HG03175 (cell line): ENCODE measurements at regions not wholly inside any gene's neighbourhood (a gene's known extent, or its start where the extent isn't known, plus 50 kb on each side); places are given as distances from the start of the nearest gene placed in this dataset.
"Not testable (repeated sequence)": the region's sequence is repeated elsewhere in the genome, so short reads cannot be mapped to it uniquely, and the experiment has no call there.

Experiments
- ATAC-seq: cut with Tn5 transposase; IDR thresholded peaks from one replicate; pipeline ENCODE4 v1.9.1; 2021; ENCODE audit warnings: mild to moderate bottlenecking, moderate library complexity; ENCODE audit not compliant: unreplicated experiment

DNA sequence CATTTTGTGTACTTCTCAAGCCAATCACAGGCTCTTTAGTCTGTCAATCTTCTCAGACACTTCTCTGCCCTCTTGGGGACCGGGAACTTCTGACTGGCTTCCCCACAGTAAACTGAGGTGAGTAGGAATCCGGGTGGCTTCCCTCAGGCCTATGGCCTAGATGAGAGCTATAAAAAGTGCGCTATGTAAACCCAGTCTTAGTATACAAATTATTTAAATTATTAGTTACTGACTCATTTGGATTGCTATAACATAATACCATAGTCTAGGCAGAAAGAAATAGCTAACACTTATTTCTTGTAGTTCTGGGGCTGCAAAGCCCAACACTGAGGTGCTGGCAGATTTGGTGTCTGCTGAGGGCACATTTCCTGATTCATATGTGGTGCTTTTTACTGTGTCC lies 109.2 kb upstream of the MCHR2 start:
- no peak for ATAC-seq

DNA sequence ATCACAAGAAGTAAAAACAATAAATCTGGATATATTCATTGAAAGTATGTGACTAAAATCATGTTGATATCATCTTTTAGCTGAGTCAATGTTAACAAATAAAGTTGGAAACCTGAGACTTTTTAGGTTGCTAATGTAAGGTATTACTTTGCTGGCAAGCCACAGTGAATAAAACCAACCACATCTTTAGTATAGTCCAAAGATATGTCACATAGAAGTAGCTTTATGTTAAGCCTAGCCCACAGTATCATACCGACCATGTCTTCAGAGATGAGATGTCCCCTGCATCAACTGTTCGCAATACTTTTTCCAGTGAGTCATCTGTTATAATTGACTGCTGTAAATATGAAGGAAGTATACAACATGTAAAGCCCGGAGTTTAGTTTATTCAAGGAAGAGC lies 107.6 kb upstream of the MCHR2 start:
- ATAC-seq = no peak

DNA sequence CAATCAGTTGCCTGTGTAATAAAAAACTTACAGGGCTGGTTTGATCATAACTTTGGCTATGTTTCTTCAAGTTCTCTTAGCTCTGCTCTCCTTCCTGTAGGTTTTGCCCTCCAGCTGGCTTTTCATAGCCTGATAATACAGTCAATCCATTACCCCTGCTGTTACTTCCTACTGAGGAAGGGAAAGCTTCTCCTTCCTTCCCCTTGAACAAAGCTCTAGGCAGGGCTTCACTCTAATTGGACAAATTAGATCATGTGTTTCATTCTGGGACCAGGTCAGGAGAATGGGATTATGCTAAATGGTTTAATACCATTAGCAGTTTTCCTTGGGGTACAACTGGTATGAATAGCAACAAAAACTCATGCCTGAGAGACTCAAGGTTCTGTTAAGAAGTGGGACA lies 106.8 kb upstream of the MCHR2 start:
- ATAC-seq = no peak

DNA sequence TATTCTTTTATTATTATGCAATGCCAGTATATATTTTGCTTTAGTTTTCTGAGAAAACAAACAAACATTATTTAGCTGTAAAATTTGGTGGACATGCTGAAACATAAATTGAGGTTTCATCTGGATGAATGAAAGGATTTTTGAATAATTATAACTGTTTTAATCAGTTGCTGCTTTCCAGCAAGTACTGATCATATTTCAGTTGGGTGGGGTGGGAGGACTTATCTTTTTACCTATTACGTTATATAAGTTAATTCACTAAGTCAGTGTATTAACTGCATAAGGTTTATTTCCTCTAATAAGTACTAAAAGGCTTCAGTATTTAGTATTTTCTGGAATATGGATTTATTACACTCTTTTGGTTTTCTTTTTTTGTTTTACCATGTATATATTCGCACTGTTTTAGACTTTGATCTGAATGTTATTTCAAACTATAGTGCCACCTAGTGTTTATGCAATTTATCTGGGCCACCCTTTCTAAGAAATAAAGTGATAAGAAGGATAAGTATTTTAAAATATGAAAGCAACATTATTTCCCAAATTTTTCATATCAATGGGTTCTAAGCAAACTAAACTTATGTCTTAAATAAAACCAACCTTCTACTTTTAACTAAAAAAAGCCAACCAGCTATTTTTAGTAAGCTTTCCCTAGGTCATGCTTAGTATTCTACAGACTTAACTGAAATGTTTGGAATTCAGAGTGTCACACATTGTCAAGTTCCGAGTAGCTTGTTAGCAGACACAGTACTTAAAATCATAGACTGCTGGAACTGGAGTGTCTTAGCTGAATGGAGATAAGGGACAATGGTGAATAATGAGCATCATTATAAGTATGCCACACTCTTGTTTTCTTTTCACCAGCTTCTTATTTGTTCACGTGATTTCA lies 105.4 kb upstream of the MCHR2 start:
- ATAC-seq = peak; percentile 48

DNA sequence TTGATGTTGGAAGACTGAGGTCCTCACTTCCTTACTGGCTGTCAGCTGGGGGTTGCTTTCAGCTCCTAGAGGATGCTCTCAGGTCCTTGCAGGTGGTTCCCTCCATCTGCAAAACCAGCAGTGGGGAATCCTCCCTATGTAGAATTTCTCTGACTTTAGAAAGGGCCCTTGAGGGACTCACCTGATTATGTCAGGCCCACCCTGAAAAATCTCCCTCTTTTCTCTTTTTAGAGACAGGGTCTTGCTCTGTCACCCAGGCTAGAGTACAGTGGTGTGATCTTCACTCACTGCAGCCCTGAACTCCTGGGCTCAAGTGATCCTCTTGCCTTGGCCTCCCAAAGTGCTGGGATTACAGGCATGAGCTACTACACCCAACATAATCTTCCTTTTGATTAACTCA lies 102.9 kb upstream of the MCHR2 start:
- ATAC-seq = no peak

DNA sequence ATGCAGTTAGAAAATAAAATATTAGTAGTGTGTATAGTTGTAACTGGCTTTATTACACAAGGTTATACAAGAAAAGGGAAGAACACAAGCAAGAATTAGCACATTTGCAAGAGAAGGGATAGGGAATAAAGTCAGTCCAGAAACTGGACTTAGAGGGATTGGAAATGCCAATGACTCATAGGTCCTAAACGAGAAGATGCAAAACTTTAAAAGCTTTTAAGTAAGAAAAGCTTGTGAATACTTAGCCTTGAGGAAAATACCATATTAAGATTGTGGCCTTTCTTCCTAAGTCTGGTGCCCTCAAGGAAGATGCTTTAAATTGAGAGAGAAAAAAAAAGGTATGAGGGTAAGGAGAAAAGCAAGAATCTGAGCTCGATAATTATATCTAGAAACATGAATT lies 102.3 kb upstream of the MCHR2 start:
- no peak for ATAC-seq

DNA sequence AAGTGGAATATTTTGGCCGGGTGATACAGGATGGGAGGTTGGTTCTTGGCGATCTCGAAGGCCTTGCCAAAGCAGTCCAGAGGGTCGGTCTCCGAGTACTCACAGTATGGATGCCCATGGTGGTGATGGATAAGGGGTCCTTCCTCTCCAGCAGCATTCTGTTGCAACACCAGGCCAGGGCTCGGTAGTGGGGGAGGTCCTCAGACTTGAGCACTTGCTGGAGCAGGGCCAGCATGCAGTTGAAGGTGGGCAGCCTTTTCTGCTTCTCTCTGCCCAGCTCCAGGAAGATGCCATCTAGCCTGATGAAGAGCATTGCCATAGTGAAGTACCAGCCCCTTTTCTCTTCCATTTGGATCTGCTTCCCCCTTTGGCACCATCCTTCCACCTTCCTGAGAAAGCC lies 99.4 kb upstream of the MCHR2 start:
- no peak for ATAC-seq

DNA sequence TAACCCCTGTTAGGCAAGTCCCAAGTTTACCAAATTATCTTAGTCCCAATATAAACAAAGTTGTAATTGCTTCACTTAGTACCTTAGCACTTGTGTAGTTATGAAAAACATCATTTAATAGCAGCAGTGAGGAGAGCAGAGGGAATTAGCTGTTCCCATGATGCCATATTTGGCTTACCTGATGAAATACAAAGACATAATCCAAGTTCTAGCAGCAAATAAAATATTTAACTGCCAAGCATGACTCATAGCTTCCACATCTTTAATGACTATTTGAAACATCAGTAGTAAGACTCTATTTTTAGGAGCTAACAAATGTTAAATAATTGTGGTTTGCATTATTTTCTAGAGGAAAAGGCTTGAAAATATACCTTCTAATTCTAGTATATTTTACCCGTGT lies 94.0 kb upstream of the MCHR2 start:
- ATAC-seq = no peak

DNA sequence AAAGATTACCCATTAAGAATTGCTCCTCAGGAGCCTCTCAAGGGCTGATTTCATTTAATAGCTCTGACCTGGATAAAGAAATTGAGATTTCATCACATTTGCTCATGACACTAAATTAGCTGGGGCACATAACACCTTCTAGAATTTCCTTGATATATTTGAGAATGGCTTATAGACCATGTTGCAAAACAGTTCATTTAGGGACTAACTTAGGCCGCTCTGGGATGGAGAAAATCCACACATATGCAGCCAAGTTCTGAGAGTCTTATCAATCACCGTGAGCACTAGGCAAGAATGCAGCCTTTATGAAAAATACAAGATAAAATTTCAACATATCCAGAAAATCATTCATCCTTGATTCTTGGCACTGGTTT lies 91.0 kb upstream of the MCHR2 start:
- ATAC-seq = no peak

DNA sequence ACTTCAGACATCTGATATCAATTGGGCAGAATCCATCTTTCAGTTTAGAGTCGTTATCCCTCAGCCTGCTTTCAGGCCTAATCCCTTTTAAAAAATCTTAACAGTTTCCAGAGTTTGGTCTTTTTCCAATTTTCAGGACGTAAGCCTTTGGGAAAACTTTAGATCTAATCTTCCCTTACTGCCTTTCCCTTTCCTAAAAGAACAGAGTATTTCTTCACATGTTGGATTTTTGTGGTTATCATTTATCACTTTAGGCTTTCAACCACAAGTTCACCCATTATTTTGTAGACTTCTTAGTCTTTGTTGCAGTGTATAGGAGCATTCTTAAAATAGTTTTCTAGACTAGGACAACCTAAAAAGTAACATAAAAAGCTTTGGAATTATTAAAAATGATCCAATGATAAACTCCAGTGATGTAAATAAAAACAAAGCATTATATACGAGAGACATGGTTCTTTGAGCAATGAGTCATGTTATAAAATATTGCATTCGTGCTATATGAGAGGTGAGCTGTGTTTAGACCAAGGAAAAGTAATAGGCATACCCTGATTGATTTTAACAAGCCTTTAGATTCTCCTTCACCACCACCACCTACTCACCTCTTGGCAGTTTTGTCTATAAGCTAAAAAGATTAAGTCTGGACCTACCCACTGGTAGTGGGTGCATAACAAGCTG lies 90.4 kb upstream of the MCHR2 start:
- ATAC-seq = no peak

DNA sequence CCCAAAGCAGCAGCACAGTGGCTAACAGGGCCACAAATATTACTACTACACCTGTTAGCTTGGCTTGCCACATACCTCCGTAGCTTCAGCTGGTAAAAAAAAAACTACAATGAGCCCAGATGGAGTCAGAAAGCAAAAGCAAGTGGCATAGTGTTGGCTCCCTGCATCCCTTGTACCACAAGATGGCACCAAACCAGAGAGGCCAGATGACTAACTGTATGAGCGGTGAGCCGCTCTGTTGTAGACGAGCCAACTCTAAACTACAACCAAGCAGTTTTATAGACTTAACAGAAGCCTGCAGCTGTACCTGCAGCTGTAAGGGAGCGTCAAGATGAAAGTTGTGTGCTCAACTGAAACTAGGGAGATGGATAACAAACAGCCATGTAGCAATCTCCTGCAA lies 84.5 kb upstream of the MCHR2 start:
- no peak for ATAC-seq

DNA sequence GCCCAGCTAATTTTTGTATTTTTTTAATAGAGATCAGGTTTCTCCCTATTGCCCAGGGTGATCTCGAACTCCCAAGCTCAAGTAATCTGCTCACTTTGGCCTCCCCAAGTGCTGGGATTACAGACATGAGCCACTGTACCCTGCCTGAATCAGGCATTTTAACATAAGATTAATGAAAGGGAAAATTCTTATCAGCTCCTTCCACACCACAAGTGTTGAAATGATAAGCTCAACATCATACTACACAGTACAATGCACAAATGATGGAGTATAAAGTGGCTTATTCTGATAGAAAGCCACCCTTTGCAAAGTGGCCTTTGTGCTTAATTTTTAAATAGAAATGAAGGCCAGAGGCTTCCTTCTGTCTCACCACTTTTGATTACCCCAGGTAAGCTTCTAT lies 71.3 kb upstream of the MCHR2 start:
- ATAC-seq = no peak

DNA sequence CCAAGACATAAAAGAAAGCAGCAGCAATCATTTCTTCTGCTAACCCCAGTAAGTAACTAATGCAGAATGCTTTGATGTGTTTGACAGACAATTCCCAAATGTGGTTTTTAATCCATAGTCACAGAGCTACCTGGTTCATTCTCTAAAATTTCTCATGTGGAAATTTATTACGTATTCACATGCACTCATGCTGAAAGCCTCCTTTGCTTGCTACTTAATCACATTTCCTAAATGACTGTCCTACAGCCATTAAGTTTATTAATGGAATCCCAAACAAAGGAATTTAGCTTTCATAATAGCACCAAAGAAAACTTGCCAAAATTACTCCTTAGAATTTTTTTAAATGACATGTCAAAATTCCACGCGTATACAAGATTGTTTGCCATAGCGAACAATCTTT lies 68.6 kb upstream of the MCHR2 start:
- ATAC-seq = no peak

DNA sequence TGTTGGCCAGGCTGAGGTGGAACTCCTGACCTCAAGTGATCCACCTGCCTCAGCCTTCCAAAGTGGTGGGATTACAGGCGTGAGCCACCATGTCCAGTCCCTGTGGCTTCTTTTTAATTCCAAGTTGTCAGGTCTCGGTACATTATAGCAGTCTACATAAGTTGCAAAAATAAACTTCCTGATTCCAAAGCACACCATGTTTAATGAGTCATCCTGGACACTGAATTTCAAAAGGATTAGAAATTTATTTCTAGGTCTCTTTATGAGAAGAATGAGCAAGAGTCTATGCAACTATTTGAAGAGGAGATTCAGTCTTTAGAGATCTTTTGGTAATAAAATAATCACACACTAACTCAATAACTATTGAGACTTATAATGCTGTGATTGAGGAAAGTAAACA lies 63.9 kb upstream of the MCHR2 start:
- no peak for ATAC-seq

DNA sequence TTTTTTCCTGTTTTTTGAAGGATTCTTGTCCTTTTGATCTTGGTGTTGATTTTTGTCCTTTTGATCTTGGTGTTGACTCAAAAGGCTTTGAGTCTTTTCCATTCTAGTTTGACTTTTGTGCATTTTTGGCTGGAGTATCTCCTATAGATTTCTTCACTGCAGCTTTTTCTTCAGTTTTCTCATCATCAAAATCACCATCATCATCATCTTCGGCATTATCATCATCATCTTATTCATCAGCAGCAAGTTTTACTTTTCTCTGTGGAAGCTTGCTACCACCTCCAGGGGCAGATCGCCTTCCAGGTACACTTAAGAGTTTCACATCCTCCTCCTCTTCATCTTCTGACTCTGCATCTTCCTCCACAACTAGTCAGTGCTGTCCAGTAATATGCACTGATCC lies 56.5 kb upstream of the MCHR2 start:
- no peak for ATAC-seq

DNA sequence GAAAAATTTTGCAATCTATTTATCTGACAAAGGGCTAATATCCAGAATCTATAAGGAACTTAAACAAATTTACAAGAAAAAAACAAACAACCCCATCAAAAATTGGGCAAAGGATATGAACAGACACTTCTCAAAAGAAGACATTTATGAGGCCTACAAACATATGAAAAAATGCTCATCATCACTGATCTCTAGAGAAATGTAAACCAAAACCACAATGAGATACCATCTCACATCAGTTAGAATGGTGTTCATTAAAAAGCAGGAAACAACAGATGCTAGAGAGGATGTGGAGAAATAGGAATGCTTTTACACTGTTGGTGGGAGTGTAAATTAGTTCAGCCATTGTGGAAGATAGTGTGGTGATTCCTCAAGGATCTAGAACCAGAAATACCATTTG lies 49.9 kb upstream of the MCHR2 start:
- ATAC-seq = not testable (repeated sequence)
